ENCODE measurements at regions not wholly inside any gene's neighbourhood (a gene's known extent, or its start where the extent isn't known, plus 50 kb on each side); places are given as distances from the start of the nearest gene placed in this dataset.
A peak's percentile ranks its signal among the peaks of the same experiment; 100 is the strongest.
"Not testable (repeated sequence)": the region's sequence is repeated elsewhere in the genome, so short reads cannot be mapped to it uniquely, and the experiment has no call there.

- H3K4me3 ChIP-seq (ENCODE audit: low read depth, low read length), result no peak overlapping the region
- POLR2A ChIA-PET, result no interaction called here
- H3K4me1 ChIP-seq (ENCODE audit: control insufficient read depth, insufficient read depth, low read length), result no peaks in the 10 kb centered on the region
- no peak for TF ChIP-seq ZNF114 (tag by site-specific recombination; IDR thresholded peaks at IDR 0.05)
- TF ChIP-seq PATZ1 (tag by site-specific recombination; IDR thresholded peaks at IDR 0.05), result no peak
- TF ChIP-seq MYNN (tag by site-specific recombination; IDR thresholded peaks at IDR 0.05; ENCODE audit: borderline replicate concordance), result no peak
- no peak for TF ChIP-seq KLF8 (tag by site-specific recombination; IDR thresholded peaks at IDR 0.05)
- TF ChIP-seq ZNF488 (tag by site-specific recombination; IDR thresholded peaks at IDR 0.05), result no peak
- TF ChIP-seq ZNF571 (tag by site-specific recombination; IDR thresholded peaks at IDR 0.05), result no peak
- TF ChIP-seq ZEB2 (tag by site-specific recombination; IDR thresholded peaks at IDR 0.05), result no peak
- TF ChIP-seq ZNF645 (tag by site-specific recombination; IDR thresholded peaks at IDR 0.05), result no peak
- no peak for TF ChIP-seq GLIS2 (tag by site-specific recombination; IDR thresholded peaks at IDR 0.05)
- TF ChIP-seq ZNF549 (tag by site-specific recombination; IDR thresholded peaks at IDR 0.05), result no peak
- TF ChIP-seq RBAK (tag by site-specific recombination; IDR thresholded peaks at IDR 0.05), result no peak
- TF ChIP-seq ZNF112 (tag by site-specific recombination; IDR thresholded peaks at IDR 0.05), result no peak
- no peak for TF ChIP-seq ZNF580 (tag by site-specific recombination; IDR thresholded peaks at IDR 0.05)
- TF ChIP-seq GFI1B (tag by site-specific recombination; IDR thresholded peaks at IDR 0.05), result no peak
- no peak for TF ChIP-seq ZNF155 (tag by site-specific recombination; IDR thresholded peaks at IDR 0.05)
- no peak for TF ChIP-seq ZNF513 (tag by site-specific recombination; IDR thresholded peaks at IDR 0.05)
- no peak for TF ChIP-seq ZNF514 (tag by site-specific recombination; IDR thresholded peaks at IDR 0.05)
- CTCF ChIA-PET, result interaction anchor here (1.0 kb wide), 1 partner anchor 37 kb away, joined by 3 read pairs; no protein-coding TSS in a partner anchor
- H3K27ac ChIP-seq (ENCODE audit: extremely low read depth, low read depth, low read length), result no peak overlapping the region
- H3K36me3 ChIP-seq (ENCODE audit: control insufficient read depth in 2 of 2, insufficient read depth in 1 of 2, low read length in 2 of 2), result no peaks in the 10 kb centered on the region
- H3K9me3 ChIP-seq (ENCODE audit: control insufficient read depth, insufficient read depth, low read depth, low read length), result no peaks in the 10 kb centered on the region
Measured at GRCh38 chr13:104608331-104608730, 1542.1 kb upstream of the SLC10A2 start.

- H3K9me3 ChIP-seq (ENCODE audit: control insufficient read depth, insufficient read depth, low read depth, low read length); H3K4me1 ChIP-seq (ENCODE audit: control insufficient read depth, insufficient read depth, low read length); H3K27ac ChIP-seq (ENCODE audit: extremely low read depth, low read depth, low read length); POLR2A ChIA-PET; H3K4me3 ChIP-seq (ENCODE audit: low read depth, low read length); CTCF ChIA-PET; H3K36me3 ChIP-seq (ENCODE audit: control insufficient read depth in 2 of 2, insufficient read depth in 1 of 2, low read length in 2 of 2): not testable (repeated sequence)
- peak; percentile 28; the same call in 1 of the 2 replicates for TF ChIP-seq REST (tag by site-specific recombination; IDR thresholded peaks at IDR 0.05)
- TF ChIP-seq ZNF510 (tag by site-specific recombination; IDR thresholded peaks at IDR 0.05; ENCODE audit: insufficient replicate concordance), result peak; percentile 41
- peak; percentile 44; the same call in 1 of the 2 replicates for TF ChIP-seq ZNF140 (tag by site-specific recombination; IDR thresholded peaks at IDR 0.05)
- peak; percentile 59; the same call in 1 of the 2 replicates for TF ChIP-seq ZNF202 (tag by site-specific recombination; IDR thresholded peaks at IDR 0.05; ENCODE audit: borderline replicate concordance)
Measured at GRCh38 chr13:104605435-104605834, 1539.2 kb upstream of the SLC10A2 start.
